GF-D8 (cell line): ENCODE measurements at regions not wholly inside any gene's neighbourhood (a gene's known extent, or its start where the extent isn't known, plus 50 kb on each side); places are given as distances from the start of the nearest gene placed in this dataset.
"Not testable (repeated sequence)": the region's sequence is repeated elsewhere in the genome, so short reads cannot be mapped to it uniquely, and the experiment has no call there.

ENCODE experiments used
- DNase-seq: peaks from one replicate; lab custom pipeline; 2025; lab: John Stamatoyannopoulos, UW

GRCh38 chr4:134621715-134622114 lies 420.1 kb upstream of the PABPC4L start:
- DNase-seq, result not testable (repeated sequence)

GRCh38 chr4:134610956-134611355 lies 409.4 kb upstream of the PABPC4L start:
- no peak for DNase-seq

GRCh38 chr4:134610172-134610571 lies 408.6 kb upstream of the PABPC4L start:
- DNase-seq, result no peak

DNA sequence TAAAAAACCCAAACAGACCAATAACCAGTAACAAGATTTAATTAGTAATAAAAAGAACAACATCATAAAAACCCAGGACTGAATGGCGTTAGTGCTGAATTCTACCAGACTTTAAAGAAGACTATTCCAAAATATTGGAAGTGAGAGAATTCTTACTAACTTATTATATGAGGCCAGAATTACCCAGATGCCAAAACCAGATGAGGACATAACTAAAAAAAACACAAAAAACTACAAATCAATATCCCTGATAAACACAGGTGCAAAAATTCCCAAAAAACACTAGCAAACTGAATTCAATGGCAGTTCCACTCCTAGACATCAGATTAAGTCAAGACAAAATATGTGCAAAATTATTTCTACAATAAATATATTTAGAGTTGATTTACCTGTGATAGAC lies 400.1 kb upstream of the PABPC4L start:
- DNase-seq, result no peak

DNA sequence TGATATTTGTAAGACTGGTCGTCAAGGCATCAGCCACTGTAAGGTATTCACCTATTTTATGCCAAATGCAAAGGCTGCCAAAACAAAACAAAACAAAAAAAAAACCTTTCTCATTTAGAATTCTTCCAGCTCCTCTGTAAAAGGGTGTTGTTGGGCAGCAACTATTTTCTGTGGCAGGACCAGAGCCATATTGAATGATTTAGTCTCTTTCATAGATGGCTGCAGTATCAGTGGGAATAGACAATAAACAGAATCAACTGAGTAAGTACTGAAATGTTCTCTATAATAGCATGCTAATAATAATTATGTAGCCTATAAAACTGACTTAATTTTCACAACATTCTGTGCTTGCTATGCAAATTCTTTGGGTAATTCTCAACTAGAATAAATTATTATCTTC lies 389.7 kb upstream of the PABPC4L start:
- no peak for DNase-seq

DNA sequence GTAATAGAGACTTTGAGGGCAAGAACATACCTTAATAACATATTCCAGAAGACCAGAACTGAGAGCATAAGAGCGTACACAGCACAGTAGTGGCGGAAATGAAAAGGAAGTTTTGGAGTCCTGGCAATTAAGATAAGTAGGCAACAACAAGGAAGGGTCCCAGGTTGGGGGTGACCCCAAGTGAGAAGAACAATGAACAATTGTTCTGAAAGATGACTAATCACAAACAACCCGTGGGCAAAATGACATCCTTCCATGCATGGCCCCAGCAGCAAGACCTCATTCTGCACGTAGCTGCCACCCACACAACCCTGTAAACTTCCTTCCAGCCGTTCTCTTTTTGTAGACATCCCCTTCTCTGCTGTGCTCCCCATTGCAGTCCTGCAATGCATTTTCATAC lies 384.4 kb upstream of the PABPC4L start:
- DNase-seq, result no peak

- no peak for DNase-seq
Measured at GRCh38 chr4:134567461-134567860, 365.9 kb upstream of the PABPC4L start.

- DNase-seq, result no peak
Measured at GRCh38 chr4:134560728-134561127, 359.1 kb upstream of the PABPC4L start.

DNA sequence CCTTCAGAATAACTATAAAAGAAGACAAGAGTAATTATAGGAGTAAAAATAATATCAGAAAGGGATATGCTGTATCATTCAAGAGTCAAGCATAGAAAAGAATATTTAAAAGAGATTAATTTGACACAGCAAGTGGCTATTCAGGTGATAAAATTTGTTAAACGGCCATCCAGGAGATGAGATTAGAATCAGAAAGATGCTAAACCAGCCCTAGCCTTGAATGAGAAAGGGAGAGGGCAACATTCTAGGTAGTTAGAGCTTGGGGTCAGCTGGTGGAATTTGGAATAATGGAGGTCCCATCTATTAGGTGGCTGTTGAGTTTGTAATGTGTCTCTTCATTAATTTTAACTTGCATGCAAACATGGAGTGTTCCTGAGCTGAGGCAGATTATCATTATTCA lies 350.5 kb upstream of the PABPC4L start:
- DNase-seq, result no peak

GRCh38 chr4:134551348-134551747 lies 349.8 kb upstream of the PABPC4L start:
- DNase-seq, result no peak

GRCh38 chr4:134548052-134548628 lies 346.6 kb upstream of the PABPC4L start:
- DNase-seq, result no peak

- DNase-seq, result no peak
Measured at GRCh38 chr4:134546279-134546678, 344.7 kb upstream of the PABPC4L start.

- DNase-seq, result no peak
Measured at GRCh38 chr4:134544303-134544770, 342.7 kb upstream of the PABPC4L start.

- no peak for DNase-seq
Measured at GRCh38 chr4:134540588-134540987, 339.0 kb upstream of the PABPC4L start.

- DNase-seq, result no peak
Measured at GRCh38 chr4:134539729-134540231, 338.2 kb upstream of the PABPC4L start.

DNA sequence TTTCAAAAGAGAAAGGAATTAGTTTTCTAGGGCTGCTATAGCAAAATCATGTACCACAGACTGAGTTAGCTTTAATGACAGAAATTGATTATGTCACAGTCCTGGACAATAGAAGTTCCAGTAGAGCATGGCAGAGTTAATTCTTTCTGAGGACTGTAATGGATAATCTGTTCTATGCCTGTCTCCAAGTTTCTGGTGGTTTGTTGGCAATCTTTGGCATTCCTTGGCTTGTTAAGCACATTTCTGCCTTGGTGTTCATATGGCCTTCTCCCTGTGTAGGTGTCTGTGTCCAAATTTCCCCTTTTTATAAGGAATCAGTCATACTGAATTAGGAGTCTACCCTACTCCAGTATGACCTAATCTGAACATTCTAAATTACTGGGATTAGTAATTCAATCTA lies 336.1 kb upstream of the PABPC4L start:
- DNase-seq, result no peak

GRCh38 chr4:134533068-134533467 lies 331.5 kb upstream of the PABPC4L start:
- DNase-seq, result no peak

DNA sequence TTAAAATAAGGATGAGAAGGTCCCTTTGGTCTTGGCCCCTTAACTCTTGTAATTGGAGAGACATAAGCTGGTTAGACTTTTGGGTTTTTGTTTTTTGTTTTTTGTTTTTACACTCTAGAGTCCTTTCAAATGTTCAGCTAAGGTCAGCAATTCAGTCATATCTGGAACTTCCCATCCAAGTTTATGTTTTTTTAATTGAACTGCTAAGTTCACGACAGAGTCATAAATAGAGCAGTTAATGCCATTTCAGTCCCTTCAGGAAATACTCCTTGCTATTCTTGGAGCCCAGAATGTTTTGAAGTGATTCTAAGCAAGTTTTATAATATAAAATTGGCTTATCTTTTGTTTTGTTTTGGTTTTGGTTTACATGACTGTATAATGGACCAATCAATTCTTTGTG lies 329.4 kb upstream of the PABPC4L start:
- no peak for DNase-seq

DNA sequence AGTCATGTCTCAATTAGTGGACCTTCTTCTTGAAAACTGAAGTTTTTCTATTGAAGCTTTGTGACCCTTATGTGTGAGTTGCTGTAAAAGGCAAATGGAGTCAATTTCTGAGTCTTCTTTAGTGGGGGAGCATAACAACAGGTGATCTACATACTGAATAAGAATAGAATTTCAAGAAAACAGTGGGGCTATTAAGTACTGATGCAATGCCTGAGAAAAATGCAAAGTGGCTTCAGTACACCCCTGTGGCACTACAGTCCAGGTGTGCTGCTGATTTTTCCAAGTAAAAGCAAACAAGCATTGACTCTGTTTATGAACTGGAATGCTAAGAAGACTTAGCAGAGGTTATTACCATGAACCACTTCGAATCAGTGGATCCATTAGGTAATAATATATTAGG lies 328.0 kb upstream of the PABPC4L start:
- DNase-seq, result no peak

DNA sequence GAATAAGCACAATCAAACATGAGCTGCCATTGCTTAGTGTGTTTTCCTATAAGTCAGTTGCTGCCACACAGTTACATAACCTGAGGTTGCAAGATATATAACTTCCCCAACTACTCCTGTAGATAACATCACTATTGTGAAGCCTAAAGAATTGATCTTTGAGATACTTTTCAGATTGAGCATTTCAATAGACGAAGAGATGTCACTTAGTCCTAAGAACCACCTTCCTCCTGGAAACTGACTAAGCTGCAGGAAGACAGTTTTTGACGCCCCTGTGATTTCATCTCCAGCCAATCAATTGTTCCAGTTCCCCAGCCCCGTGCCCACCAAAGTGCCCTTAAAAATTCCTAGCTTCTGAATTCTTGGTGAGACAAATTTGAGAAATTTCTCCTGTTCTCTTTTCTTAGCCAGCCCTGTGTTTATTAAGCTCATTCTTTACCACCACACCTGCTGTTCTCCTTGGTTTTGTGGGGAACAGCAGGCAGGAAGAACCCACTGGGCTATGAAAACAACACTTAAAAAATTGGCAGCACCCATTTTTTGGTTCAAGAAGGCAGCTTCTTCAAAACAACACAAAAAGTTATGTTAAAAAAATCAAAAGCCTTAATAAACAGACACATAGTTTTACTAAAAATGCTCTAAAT lies 317.1 kb upstream of the PABPC4L start:
- peak; percentile 3 for DNase-seq

GRCh38 chr4:134510544-134510943 lies 309.0 kb upstream of the PABPC4L start:
- no peak for DNase-seq

DNA sequence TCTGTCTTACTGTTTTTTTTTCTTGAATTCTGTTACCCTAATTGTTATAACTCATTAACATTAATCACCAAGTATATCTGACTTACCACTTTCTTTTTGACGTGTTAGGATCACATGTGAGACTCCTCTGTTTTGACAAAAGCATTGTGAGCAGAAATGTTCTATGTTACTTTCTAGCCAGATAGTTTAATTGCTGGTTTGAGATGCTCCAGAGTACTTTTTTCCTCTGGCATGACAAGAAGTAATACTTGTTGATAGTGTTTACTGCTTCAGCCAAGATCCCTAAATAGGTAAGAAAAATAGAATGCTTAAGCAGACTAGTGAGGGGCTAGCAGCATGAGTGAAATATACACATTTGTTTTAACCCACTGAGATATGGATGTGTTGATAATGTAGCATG lies 303.9 kb upstream of the PABPC4L start:
- no peak for DNase-seq

DNA sequence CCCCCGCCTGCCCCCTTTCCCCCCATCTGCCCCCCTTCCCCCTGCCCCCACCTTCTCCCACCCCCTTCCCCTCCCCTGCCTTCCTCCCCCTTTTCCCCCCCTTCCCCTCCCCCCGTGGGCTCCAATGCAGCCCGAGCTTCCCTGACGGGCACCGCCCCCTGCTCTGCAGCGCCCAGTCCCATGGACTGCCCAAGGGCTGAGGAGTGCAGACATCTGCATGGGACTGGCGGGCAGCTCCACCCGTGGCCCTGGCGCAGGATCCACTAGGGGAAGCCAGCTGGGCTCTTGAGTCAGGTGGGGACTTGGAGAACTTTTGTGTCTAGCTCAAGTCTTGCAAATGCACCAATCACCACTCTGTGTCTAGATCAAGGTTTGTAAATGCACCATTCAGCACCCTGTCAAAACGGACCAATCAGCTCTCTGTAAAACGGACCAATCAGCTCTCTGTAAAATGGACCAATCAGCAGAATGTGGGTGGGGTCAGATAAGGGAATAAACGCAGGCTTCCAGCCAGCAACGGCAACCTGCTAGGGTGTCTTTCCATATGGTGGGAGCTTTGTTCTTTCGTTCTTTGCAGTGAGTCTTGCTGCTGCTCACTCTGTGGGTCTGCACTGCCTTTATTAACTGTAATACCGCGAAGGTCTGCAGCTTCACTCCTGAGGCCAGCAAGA lies 300.5 kb upstream of the PABPC4L start:
- no peak for DNase-seq
